ENCODE measurements at regions not wholly inside any gene's neighbourhood (a gene's known extent, or its start where the extent isn't known, plus 50 kb on each side); places are given as distances from the start of the nearest gene placed in this dataset.

GRCh38 chr7:84605301-84605700 is 410.7 kb upstream of the SEMA3A start:
- TF ChIP-seq POLR2A (IDR thresholded peaks at IDR 0.05; ENCODE audit: low read length), result no peak
- no peak for TF ChIP-seq GATA1 (IDR thresholded peaks at IDR 0.05; ENCODE audit: low read depth, low read length)
